ENCODE measurements at regions not wholly inside any gene's neighbourhood (a gene's known extent, or its start where the extent isn't known, plus 50 kb on each side); places are given as distances from the start of the nearest gene placed in this dataset.

- WGBS = 84% methylated on average over 11 of the region's 11 CpGs
- Histone ChIP-seq H3K4me1 (no peaks in the 10 kb centered on the region), H3K4me3 (no peak overlapping the region), H3K36me3 (no peaks in the 10 kb centered on the region), H3K27me3 (peaks cover 98% of the 10 kb centered on the region), H3K9me3 (peaks cover 3% of the 10 kb centered on the region), H3K27ac (no peak overlapping the region)
- TF ChIP-seq CTCF (IDR thresholded peaks at IDR 0.05) = no peak
- no peak for TF ChIP-seq EP300 (IDR thresholded peaks at IDR 0.05)
- no peak for TF ChIP-seq POLR2A (IDR thresholded peaks at IDR 0.05)
- no peak for DNase-seq (ENCODE audit: low spot score in 2 of 2)
Observed at GRCh38 chr16:86353148-86353547, 157.2 kb upstream of the FOXF1 start.

- TF ChIP-seq POLR2A (IDR thresholded peaks at IDR 0.05) (no peak), CTCF (IDR thresholded peaks at IDR 0.05) (no peak), POLR2AphosphoS5 (IDR thresholded peaks at IDR 0.05) (no peak), EP300 (IDR thresholded peaks at IDR 0.05) (no peak)
- Histone ChIP-seq H3K36me3 (no peaks in the 10 kb centered on the region), H3K9me3 (peaks cover 3% of the 10 kb centered on the region), H3K4me3 (no peak overlapping the region), H3K27ac (no peak overlapping the region), H3K27me3 (peaks cover 97% of the 10 kb centered on the region), H3K4me1 (no peaks in the 10 kb centered on the region)
- DNase-seq (ENCODE audit: low spot score in 2 of 2) = no peak
- WGBS = 73% methylated on average over 5 of the region's 9 CpGs
Observed at GRCh38 chr16:86353948-86354347, 156.4 kb upstream of the FOXF1 start.

GRCh38 chr16:86354641-86355513, 155.4 kb upstream of the FOXF1 start:
- no peak for DNase-seq (ENCODE audit: low spot score in 2 of 2)
- no peak overlapping the region for H3K27ac ChIP-seq
- no peaks in the 10 kb centered on the region for H3K36me3 ChIP-seq
- TF ChIP-seq CTCF (IDR thresholded peaks at IDR 0.05) (no peak), POLR2AphosphoS5 (IDR thresholded peaks at IDR 0.05) (no peak), POLR2A (IDR thresholded peaks at IDR 0.05) (no peak), EP300 (IDR thresholded peaks at IDR 0.05) (no peak)
- H3K9me3 ChIP-seq = peaks cover 3% of the 10 kb centered on the region
- H3K4me3 ChIP-seq = no peak overlapping the region
- no peaks in the 10 kb centered on the region for H3K4me1 ChIP-seq
- 82% methylated on average over 6 of the region's 7 CpGs for WGBS
- peaks cover 96% of the 10 kb centered on the region for H3K27me3 ChIP-seq

- WGBS = 80% methylated on average over 5 of the region's 5 CpGs
Observed at GRCh38 chr16:86355531-86355930, 154.8 kb upstream of the FOXF1 start.

More at GRCh38 chr16:86355531-86355930, 154.8 kb upstream of the FOXF1 start:
- H3K27me3 ChIP-seq = peaks cover 97% of the 10 kb centered on the region
- H3K9me3 ChIP-seq = peaks cover 3% of the 10 kb centered on the region
- no peak overlapping the region for H3K27ac ChIP-seq
- no peaks in the 10 kb centered on the region for H3K36me3 ChIP-seq
- DNase-seq (ENCODE audit: low spot score in 2 of 2) = no peak
- H3K4me1 ChIP-seq = no peaks in the 10 kb centered on the region
- TF ChIP-seq CTCF (IDR thresholded peaks at IDR 0.05) (no peak), EP300 (IDR thresholded peaks at IDR 0.05) (no peak), POLR2AphosphoS5 (IDR thresholded peaks at IDR 0.05) (no peak), POLR2A (IDR thresholded peaks at IDR 0.05) (no peak)
- no peak overlapping the region for H3K4me3 ChIP-seq
